ENCODE measurements at regions not wholly inside any gene's neighbourhood (a gene's known extent, or its start where the extent isn't known, plus 50 kb on each side); places are given as distances from the start of the nearest gene placed in this dataset.
"Not testable (repeated sequence)": the region's sequence is repeated elsewhere in the genome, so short reads cannot be mapped to it uniquely, and the experiment has no call there.

GRCh38 chr4:79743014-79743413 is 330.0 kb downstream of the ANTXR2 start:
- DNase-seq: no peak

DNA sequence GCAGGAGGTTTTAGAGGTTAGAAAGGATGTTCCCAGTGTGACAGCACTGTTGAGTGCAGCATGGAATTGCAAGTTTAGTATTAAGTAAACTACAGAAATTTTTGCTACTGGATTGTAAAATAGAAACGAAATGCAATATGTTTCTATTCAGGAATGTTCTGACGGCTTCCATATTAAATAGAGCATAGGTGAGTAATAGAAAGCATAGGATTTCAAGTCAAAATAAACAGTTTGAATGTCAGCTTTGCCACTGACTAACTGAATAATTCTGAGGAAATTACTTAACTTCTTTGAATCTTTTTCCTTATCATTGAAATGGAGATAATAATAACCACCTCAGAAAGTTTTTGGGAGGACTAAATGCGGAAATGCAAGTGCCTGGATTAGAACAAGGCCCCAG is 331.9 kb upstream of the GK2 start:
- DNase-seq: no peak

- DNase-seq: no peak
Measured at GRCh38 chr4:79723507-79723906, 315.5 kb upstream of the GK2 start.

DNA sequence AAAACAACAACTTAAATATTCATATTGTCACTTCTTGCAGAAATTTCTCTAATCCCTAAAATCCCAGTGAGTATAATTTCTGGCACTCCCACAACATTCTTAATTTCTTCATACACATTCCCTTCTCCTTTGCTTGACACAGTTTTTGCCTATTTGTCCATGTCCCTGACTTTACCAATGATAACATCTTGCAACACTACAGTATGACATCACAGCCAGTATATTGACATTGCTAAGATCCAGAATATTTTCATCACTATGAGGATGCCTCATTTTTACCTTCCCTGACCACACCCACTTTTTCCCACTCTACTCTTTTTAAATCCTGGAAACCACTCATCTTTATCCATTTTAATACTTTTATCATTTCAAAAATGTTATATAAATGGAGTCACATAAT is 292.3 kb upstream of the GK2 start:
- no peak for DNase-seq

- no peak for DNase-seq
Measured at GRCh38 chr4:79697444-79697843, 289.4 kb upstream of the GK2 start.

- DNase-seq: not testable (repeated sequence)
Measured at GRCh38 chr4:79696534-79696933, 288.5 kb upstream of the GK2 start.

GRCh38 chr4:79695848-79696247 is 287.8 kb upstream of the GK2 start:
- no peak for DNase-seq

DNA sequence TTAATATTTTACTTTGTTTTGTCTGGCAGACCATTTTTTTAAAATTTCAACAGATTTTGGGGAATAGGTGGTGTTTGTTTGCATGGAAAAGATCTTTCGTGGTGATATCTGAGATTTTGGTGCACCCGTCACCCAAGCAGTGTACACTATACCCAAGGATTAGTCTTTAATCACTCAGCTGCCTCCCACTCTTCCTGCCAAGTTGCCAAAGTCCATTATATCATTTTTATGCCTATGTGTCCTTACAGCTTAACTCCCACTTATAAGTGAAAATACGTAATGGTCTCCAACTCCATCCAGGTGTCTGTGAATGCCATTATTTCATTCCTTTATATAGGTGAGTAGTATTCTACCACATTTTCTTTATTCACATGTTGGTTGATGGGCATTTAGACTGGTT is 281.7 kb upstream of the GK2 start:
- DNase-seq: no peak

GRCh38 chr4:79688691-79689090 is 280.7 kb upstream of the GK2 start:
- DNase-seq: no peak

DNA sequence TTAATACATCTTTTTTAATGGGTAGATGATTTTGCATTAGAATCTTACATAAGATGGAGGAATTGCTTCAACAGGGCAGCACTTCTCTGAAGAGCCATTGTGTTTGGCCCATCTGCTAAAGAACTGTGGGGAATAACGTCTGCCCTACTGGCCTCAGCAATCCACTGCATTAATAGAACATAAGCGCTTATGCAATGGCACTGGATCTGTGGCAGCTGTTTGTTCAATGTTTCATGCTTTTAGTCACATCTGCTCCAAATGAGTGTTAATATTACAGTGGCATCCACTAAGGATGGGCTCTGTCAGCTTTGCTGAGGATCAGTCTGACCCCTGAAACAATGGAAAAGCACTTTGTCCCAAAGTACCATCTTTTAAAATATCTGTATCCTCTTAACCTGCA is 279.0 kb upstream of the GK2 start:
- DNase-seq: no peak

- no peak for DNase-seq
Measured at GRCh38 chr4:79685542-79685941, 277.5 kb upstream of the GK2 start.

GRCh38 chr4:79684516-79684915 is 276.5 kb upstream of the GK2 start:
- DNase-seq: no peak

GRCh38 chr4:79682801-79683530 is 274.9 kb upstream of the GK2 start:
- DNase-seq: no peak

DNA sequence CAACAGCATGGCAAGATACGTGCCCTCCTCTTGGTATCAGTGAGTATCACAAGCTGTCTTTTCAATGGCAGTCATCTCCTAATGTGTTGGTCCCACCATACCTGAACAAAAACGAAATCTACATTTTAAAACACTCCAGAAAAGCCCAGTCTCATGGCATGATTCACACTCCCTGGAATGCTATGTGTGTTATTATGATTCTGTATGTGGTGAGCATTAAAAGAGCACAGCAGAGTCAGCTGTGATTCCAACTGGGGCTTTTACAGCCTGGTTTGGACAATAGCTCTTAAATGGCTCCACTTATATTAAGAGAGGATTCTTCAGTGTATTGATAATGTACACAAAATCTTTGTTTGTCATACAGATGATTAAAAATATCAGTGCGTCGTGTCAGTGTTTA is 274.1 kb upstream of the GK2 start:
- peak; percentile 8 for DNase-seq

GRCh38 chr4:79679859-79680258 is 271.8 kb upstream of the GK2 start:
- DNase-seq: no peak

DNA sequence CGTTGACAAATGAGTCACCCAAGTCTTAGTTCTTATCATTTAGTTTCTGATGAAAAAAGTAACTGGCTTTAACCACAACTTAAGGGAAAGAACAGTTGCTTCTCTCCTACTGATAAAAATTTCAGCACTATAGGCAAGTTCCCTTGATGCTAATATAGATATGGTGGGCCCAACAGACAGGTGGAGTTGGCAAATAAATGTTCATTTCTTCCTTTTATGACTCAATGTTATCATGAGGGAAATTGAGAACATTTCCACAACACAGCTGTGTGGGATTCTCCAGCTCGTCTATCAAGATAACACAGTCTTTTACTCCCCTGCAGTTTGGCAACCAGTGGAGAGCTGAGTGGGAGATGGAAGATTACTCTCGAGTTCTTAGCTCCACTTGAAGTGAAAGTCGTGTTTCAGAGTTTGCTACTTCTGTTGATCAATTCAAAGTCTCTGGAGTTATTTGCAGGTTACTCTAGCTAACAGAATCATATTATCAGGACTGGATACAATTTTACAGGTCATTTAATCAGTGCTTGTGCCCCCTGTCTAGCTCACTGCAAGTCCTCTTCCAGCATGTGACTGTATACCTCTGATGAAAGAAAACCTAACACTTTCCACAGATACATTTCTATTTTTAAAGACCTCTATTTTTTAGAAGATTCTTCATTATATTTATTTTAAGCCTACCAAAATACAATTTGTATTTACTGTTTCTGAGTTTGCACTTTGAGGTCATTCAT is 270.6 kb upstream of the GK2 start:
- no peak for DNase-seq

DNA sequence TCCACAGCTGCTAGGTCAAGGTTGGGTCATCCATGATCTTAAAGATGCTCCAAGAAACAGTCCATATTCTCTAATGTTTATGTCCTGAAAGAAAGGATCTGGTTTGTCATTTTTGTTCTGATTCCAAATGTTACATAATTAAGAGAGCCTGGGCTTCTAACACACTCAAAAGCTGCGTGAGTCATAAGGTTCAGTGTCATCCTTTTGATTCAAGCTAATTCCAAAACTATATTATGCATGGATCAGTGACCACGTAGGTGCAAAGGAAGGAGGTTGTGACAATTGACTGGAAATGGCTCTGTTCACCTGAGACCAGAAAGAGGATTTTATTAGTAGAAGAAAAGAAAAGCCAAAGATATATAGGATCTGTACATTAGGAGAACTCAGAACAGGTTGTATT is 268.7 kb upstream of the GK2 start:
- DNase-seq: no peak

- not testable (repeated sequence) for DNase-seq
Measured at GRCh38 chr4:79674906-79675305, 266.9 kb upstream of the GK2 start.

- DNase-seq: no peak
Measured at GRCh38 chr4:79673898-79674297, 265.9 kb upstream of the GK2 start.

- no peak for DNase-seq
Measured at GRCh38 chr4:79673377-79673776, 265.3 kb upstream of the GK2 start.

DNA sequence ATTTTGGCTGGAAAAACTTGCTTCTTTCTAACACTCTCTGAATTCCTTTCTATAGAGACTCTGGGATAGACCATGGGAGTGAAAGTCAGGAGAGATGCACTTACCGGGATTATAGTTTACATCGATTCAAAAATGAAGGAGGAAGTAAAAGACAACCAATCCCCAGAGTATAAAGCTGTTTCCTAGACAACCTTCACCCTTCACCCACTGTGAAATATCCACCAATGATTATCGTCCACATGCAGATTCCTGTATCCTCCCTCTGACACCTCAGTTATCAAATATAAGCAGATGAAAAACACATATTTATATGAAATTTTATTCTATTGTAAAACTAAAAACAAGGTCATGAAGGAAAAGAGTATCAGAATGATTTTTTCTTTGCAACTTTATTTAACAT is 258.8 kb upstream of the GK2 start:
- DNase-seq: no peak

GRCh38 chr4:79666112-79666511 is 258.1 kb upstream of the GK2 start:
- no peak for DNase-seq

GRCh38 chr4:79663865-79664264 is 255.8 kb upstream of the GK2 start:
- DNase-seq: no peak

DNA sequence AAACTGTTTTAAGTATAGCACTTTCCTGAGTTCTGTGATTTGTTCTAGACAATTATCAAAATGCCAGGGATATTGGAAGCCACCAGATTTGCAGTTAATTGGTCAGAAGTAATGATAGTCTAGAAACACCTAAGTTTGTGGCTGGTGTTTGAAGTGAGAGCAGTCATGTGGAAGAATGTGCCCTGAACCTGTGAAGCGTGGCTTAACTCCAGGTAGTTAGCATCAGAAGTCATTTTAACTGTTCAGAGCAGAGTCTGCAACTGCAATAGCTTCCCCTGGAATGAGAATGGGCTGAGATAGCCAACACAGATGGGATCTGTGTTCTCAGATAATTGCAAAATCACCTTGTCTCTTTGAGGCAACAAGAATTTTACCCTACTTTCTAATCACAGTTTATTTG is 255.1 kb upstream of the GK2 start:
- DNase-seq: no peak

GRCh38 chr4:79662651-79663050 is 254.6 kb upstream of the GK2 start:
- no peak for DNase-seq

Measured in EL (cell line).